WTC11 (cell line): ENCODE measurements at regions not wholly inside any gene's neighbourhood (a gene's known extent, or its start where the extent isn't known, plus 50 kb on each side); places are given as distances from the start of the nearest gene placed in this dataset.

ENCODE experiments used
- ATAC-seq: fragments of 200-7000 bp; cut with Tn5 transposase; 2 replicates; pipeline ENCODE4 v1.10.0; 2021; ENCODE audit warnings: mild to moderate bottlenecking, moderate library complexity
- CTCF ChIA-PET: fragments of 300-600 bp; sonication (Branson Sonifier 250); formaldehyde crosslinking; loops from one replicate; lab custom pipeline; 2021; ENCODE audit warnings: antibody characterized with exemption; lab: Charles Lee
- POLR2A ChIA-PET: fragments of 350-600 bp; sonication (Branson Sonifier 250); formaldehyde crosslinking; loops from one replicate; lab custom pipeline; 2021; ENCODE audit warnings: antibody characterized with exemption; lab: Charles Lee
- DNase-seq: peaks from one replicate; pipeline ENCODE4 v3.0.0; 2021; ENCODE audit warnings: low spot score
- H3K27ac Mint-ChIP-seq: 2 replicates; pipeline ENCODE4 v1.8.0; 2021; ENCODE audit warnings: mixed read lengths
- H3K27me3 Mint-ChIP-seq: 2 replicates; pipeline ENCODE4 v1.8.0; 2021; ENCODE audit warnings: low read depth, mild to moderate bottlenecking, moderate library complexity, mixed read lengths
- H3K36me3 Mint-ChIP-seq: 2 replicates; pipeline ENCODE4 v1.8.0; 2021; ENCODE audit warnings: mixed read lengths
- H3K4me1 Mint-ChIP-seq: 2 replicates; pipeline ENCODE4 v1.8.0; 2022; ENCODE audit warnings: mixed read lengths
- H3K4me3 Mint-ChIP-seq: 2 replicates; pipeline ENCODE4 v1.8.0; 2021; ENCODE audit warnings: mild to moderate bottlenecking, moderate library complexity, mixed read lengths
- H3K9me3 Mint-ChIP-seq: 2 replicates; pipeline ENCODE4 v1.8.0; 2021; ENCODE audit warnings: mixed read lengths
- ARID4B ChIP-seq: sonication (generic); formaldehyde crosslinking; IDR thresholded peaks from 2 replicates; pipeline ENCODE4 v1.8.0; 2023; ENCODE audit warnings: missing genetic modification reagents, mild to moderate bottlenecking, borderline replicate concordance
- ATF3 ChIP-seq: sonication (generic); formaldehyde crosslinking; conservative IDR thresholded peaks from 2 replicates; pipeline ENCODE4 v1.8.1; 2022; ENCODE audit warnings: mild to moderate bottlenecking, missing genetic modification reagents
- CDX4 ChIP-seq: fragments of 250-450 bp; sonication (Bioruptor Pico); IDR thresholded peaks from 2 replicates; pipeline ENCODE4 v1.9.0; 2021; ENCODE audit warnings: moderate library complexity, mild to moderate bottlenecking, inconsistent platforms, borderline replicate concordance
- CREB1 ChIP-seq: sonication (generic); formaldehyde crosslinking; IDR thresholded peaks from 2 replicates; pipeline ENCODE4 v1.8.0; 2023; ENCODE audit warnings: mild to moderate bottlenecking, missing genetic modification reagents
- CREM ChIP-seq: sonication (generic); formaldehyde crosslinking; IDR thresholded peaks from 2 replicates; pipeline ENCODE4 v1.8.1; 2022; ENCODE audit warnings: mild to moderate bottlenecking, missing genetic modification reagents, moderate library complexity
- GABPB1 ChIP-seq: sonication (generic); formaldehyde crosslinking; IDR thresholded peaks from 2 replicates; pipeline ENCODE4 v1.8.1; 2023; ENCODE audit warnings: mild to moderate bottlenecking, missing genetic modification reagents
- GRHL2 ChIP-seq: fragments of 250-450 bp; sonication (Bioruptor Pico); IDR thresholded peaks from 2 replicates; pipeline ENCODE4 v1.8.0; 2022; ENCODE audit warnings: mild to moderate bottlenecking, moderate library complexity; ENCODE audit not compliant: insufficient replicate concordance, severe bottlenecking
- GTF2I ChIP-seq: fragments of 250-450 bp; sonication (Bioruptor Pico); conservative IDR thresholded peaks from 2 replicates; pipeline ENCODE4 v1.4.0; 2021; ENCODE audit warnings: mild to moderate bottlenecking
- HMGA2 ChIP-seq: fragments of 250-450 bp; sonication (Bioruptor Pico); IDR thresholded peaks from 2 replicates; pipeline ENCODE4 v1.4.0; 2021; ENCODE audit warnings: mild to moderate bottlenecking, moderate library complexity
- KAT7 ChIP-seq: sonication (generic); formaldehyde crosslinking; IDR thresholded peaks from 2 replicates; pipeline ENCODE4 v1.8.1; 2023; ENCODE audit warnings: missing genetic modification reagents, mild to moderate bottlenecking, borderline replicate concordance
- MXD4 ChIP-seq: fragments of 250-450 bp; sonication (Bioruptor Pico); IDR thresholded peaks from 2 replicates; pipeline ENCODE4 v1.8.0; 2021; ENCODE audit warnings: mild to moderate bottlenecking, moderate library complexity, borderline replicate concordance
- NFE2L1 ChIP-seq: sonication (generic); formaldehyde crosslinking; IDR thresholded peaks from 2 replicates; pipeline ENCODE4 v1.8.1; 2023; ENCODE audit warnings: missing genetic modification reagents
- NR1H2 ChIP-seq: sonication (generic); formaldehyde crosslinking; IDR thresholded peaks from 2 replicates; pipeline ENCODE4 v1.9.0; 2021; ENCODE audit warnings: mild to moderate bottlenecking, moderate library complexity, missing genetic modification reagents
- PRRX2 ChIP-seq: fragments of 250-450 bp; sonication (Bioruptor Pico); IDR thresholded peaks from 2 replicates; pipeline ENCODE4 v1.8.0; 2021; ENCODE audit warnings: mild to moderate bottlenecking
- ZBTB21 ChIP-seq: sonication (generic); formaldehyde crosslinking; IDR thresholded peaks from 2 replicates; pipeline ENCODE4 v1.8.1; 2023; ENCODE audit warnings: mild to moderate bottlenecking, missing genetic modification reagents, borderline replicate concordance
- ZNF121 ChIP-seq: sonication (generic); formaldehyde crosslinking; IDR thresholded peaks from 2 replicates; pipeline ENCODE4 v1.8.0; 2023; ENCODE audit warnings: missing genetic modification reagents
- ZNF138 ChIP-seq: sonication (generic); formaldehyde crosslinking; conservative IDR thresholded peaks from 2 replicates; pipeline ENCODE4 v1.8.1; 2022; ENCODE audit warnings: mild to moderate bottlenecking, moderate library complexity, missing genetic modification reagents
- ZNF416 ChIP-seq: fragments of 250-450 bp; sonication (Bioruptor Pico); IDR thresholded peaks from 2 replicates; pipeline ENCODE4 v1.9.0; 2021; ENCODE audit warnings: mild to moderate bottlenecking, inconsistent platforms
- ZNF671 ChIP-seq: fragments of 250-450 bp; sonication (Bioruptor Pico); IDR thresholded peaks from 2 replicates; pipeline ENCODE4 v1.8.0; 2021; ENCODE audit warnings: mild to moderate bottlenecking
- TF ChIP-seq, protein P1 (sequence below): sonication (generic); formaldehyde crosslinking; IDR thresholded peaks from 2 replicates; pipeline ENCODE4 v1.8.0; 2022; ENCODE audit warnings: mild to moderate bottlenecking, missing genetic modification reagents
- TF ChIP-seq, protein P2 (sequence below): sonication (generic); formaldehyde crosslinking; IDR thresholded peaks from 2 replicates; pipeline ENCODE4 v1.8.0; 2022; ENCODE audit warnings: mild to moderate bottlenecking, missing genetic modification reagents
- TF ChIP-seq, protein P3 (sequence below): sonication (generic); formaldehyde crosslinking; IDR thresholded peaks from 2 replicates; pipeline ENCODE4 v1.8.0; 2022; ENCODE audit warnings: mild to moderate bottlenecking, missing genetic modification reagents
- TF ChIP-seq, protein P4 (sequence below): sonication (generic); formaldehyde crosslinking; IDR thresholded peaks from 2 replicates; pipeline ENCODE4 v1.8.1; 2023; ENCODE audit warnings: mild to moderate bottlenecking, missing genetic modification reagents, moderate library complexity

- TF ChIP-seq, protein P1, sequence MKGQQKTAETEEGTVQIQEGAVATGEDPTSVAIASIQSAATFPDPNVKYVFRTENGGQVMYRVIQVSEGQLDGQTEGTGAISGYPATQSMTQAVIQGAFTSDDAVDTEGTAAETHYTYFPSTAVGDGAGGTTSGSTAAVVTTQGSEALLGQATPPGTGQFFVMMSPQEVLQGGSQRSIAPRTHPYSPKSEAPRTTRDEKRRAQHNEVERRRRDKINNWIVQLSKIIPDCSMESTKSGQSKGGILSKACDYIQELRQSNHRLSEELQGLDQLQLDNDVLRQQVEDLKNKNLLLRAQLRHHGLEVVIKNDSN (CRISPR knock-in tag), result no peak
- no peak for TF ChIP-seq ZNF138 (CRISPR knock-in tag)
- no peak for TF ChIP-seq ZNF671 (CRISPR knock-in tag)
- no peak for TF ChIP-seq GRHL2 (CRISPR knock-in tag)
- TF ChIP-seq CREB1, result no peak
- TF ChIP-seq PRRX2, result no peak
- TF ChIP-seq ZNF121 (CRISPR knock-in tag), result no peak
- TF ChIP-seq, all 79 proteins: peak for 0
- Mint-ChIP-seq H3K9me3 (peaks cover 67% of the 10 kb centered on the region), H3K27me3 (no peaks in the 10 kb centered on the region), H3K36me3 (peaks cover 21% of the 10 kb centered on the region), H3K4me1 (peaks cover 24% of the 10 kb centered on the region), H3K4me3 (no peak overlapping the region), H3K27ac (no peak overlapping the region)
- DNase-seq, result no peak
- ATAC-seq, result no peak
- ChIA-PET CTCF (no interaction called here), POLR2A (no interaction called here)
These were observed 108.8 kb downstream of the RND3 start for GRCh38 chr2:150378686-150379085.

DNA sequence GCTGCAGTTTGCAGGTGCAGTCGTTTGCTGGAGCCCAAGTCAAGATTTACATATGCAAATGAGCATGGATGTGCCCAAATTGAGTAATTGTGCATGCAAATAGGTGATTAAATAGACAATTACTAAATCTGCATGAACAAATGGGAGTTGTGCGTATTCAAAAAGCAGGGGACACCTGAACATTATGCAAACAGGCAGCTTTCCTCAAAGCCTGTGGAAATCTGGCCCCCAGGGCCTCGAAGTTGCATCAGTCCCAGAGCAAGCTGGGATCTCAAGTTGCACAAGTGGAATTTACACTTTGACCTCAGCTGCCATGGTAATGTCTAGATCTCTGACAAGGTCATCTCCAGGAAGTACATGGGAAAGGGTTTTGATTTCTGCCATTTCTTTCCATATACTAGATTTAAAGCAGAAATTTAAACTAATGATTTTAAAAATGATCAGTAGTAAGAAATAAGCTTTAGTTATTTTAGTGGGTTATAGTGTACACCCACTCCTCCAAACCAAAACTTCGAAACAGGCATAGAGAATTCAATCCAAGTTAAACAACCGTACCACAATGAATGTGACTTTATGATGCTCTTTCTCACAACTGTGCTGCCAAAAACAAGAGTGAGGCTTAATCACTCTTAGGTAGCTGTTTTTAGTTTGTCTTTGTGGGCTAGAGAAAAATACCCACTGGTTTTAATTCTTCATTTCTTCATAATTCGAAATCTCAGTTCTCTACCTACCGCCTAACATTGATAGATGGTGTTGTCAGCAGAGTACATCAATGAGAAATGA lies 110.7 kb downstream of the RND3 start:
- DNase-seq, result peak; percentile 14
- Mint-ChIP-seq H3K4me1 (peaks cover 28% of the 10 kb centered on the region), H3K36me3 (peaks cover 14% of the 10 kb centered on the region), H3K9me3 (peaks cover 55% of the 10 kb centered on the region), H3K4me3 (no peak overlapping the region), H3K27ac (no peak overlapping the region), H3K27me3 (no peaks in the 10 kb centered on the region)
- ATAC-seq, result peak; percentile 48
- ChIA-PET POLR2A (interaction anchor here (1.4 kb wide), 1 partner anchor 94 kb away, joined by 3 read pairs; no protein-coding TSS in a partner anchor), CTCF (no interaction called here)
- TF ChIP-seq, protein P2, sequence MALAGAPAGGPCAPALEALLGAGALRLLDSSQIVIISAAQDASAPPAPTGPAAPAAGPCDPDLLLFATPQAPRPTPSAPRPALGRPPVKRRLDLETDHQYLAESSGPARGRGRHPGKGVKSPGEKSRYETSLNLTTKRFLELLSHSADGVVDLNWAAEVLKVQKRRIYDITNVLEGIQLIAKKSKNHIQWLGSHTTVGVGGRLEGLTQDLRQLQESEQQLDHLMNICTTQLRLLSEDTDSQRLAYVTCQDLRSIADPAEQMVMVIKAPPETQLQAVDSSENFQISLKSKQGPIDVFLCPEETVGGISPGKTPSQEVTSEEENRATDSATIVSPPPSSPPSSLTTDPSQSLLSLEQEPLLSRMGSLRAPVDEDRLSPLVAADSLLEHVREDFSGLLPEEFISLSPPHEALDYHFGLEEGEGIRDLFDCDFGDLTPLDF (CRISPR knock-in tag), result no peak
- TF ChIP-seq GABPB1 (CRISPR knock-in tag) (0 out of 2 replicates have a peak, but pooled peaks have one; percentile 37), ZNF138 (CRISPR knock-in tag) (no peak)

- H3K9me3 Mint-ChIP-seq, result peaks cover 51% of the 10 kb centered on the region
- ChIA-PET POLR2A (no interaction called here), CTCF (no interaction called here)
These were observed 112.1 kb downstream of the RND3 start for GRCh38 chr2:150375333-150375732.

DNA sequence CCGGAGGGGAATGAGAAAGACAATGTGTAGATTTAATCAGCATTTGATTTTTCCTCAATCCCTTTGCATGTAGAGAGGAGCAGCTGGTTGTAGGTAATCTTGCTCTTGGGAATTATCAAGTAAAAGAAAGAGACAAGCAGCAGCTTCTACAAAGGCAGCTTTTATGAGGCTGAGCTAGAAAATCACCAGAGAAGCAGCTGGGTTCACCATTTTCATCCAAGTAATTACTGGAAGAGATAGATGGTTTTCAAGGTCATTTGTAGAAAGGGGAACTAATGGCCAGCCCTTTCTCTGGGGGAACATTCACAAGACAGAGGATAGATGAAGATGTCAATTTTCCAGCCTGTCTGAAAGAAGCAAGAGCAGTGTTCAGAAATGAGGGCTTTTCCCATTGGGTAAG lies 113.0 kb downstream of the RND3 start:
- H3K9me3 Mint-ChIP-seq, result peaks cover 51% of the 10 kb centered on the region
- no peak overlapping the region for H3K27ac Mint-ChIP-seq
- peaks cover 35% of the 10 kb centered on the region for H3K4me1 Mint-ChIP-seq
- CTCF ChIA-PET, result no interaction called here
- POLR2A ChIA-PET, result no interaction called here
- DNase-seq (no peak), ATAC-seq (no peak)
- H3K36me3 Mint-ChIP-seq, result peaks cover 14% of the 10 kb centered on the region
- no peak overlapping the region for H3K4me3 Mint-ChIP-seq
- no peaks in the 10 kb centered on the region for H3K27me3 Mint-ChIP-seq
- TF ChIP-seq CREM (no peak), ARID4B (CRISPR knock-in tag) (no peak), CDX4 (CRISPR knock-in tag) (no peak), ZBTB21 (CRISPR knock-in tag) (no peak), NFE2L1 (CRISPR knock-in tag) (no peak), GTF2I (no peak), ATF3 (CRISPR knock-in tag) (no peak)
- TF ChIP-seq, protein P3, sequence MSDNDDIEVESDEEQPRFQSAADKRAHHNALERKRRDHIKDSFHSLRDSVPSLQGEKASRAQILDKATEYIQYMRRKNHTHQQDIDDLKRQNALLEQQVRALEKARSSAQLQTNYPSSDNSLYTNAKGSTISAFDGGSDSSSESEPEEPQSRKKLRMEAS (CRISPR knock-in tag), result no peak

More at GRCh38 chr2:150375333-150375732, 112.1 kb downstream of the RND3 start:
- no peak for DNase-seq
- no peaks in the 10 kb centered on the region for H3K27me3 Mint-ChIP-seq
- no peak for ATAC-seq
- no peak overlapping the region for H3K27ac Mint-ChIP-seq
- H3K36me3 Mint-ChIP-seq, result peaks cover 14% of the 10 kb centered on the region
- H3K4me3 Mint-ChIP-seq, result no peak overlapping the region
- TF ChIP-seq ZNF416 (CRISPR knock-in tag), result no peak
- TF ChIP-seq, protein P4, sequence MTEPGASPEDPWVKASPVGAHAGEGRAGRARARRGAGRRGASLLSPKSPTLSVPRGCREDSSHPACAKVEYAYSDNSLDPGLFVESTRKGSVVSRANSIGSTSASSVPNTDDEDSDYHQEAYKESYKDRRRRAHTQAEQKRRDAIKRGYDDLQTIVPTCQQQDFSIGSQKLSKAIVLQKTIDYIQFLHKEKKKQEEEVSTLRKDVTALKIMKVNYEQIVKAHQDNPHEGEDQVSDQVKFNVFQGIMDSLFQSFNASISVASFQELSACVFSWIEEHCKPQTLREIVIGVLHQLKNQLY (CRISPR knock-in tag), result no peak
- no peak for TF ChIP-seq MXD4 (CRISPR knock-in tag)
- no peak for TF ChIP-seq NR1H2 (CRISPR knock-in tag)
- TF ChIP-seq KAT7, result no peak
- no peak for TF ChIP-seq HMGA2 (CRISPR knock-in tag)
- TF ChIP-seq, all 79 proteins: peak for 0
- peaks cover 35% of the 10 kb centered on the region for H3K4me1 Mint-ChIP-seq
